ENCODE measurements at regions not wholly inside any gene's neighbourhood (a gene's known extent, or its start where the extent isn't known, plus 50 kb on each side); places are given as distances from the start of the nearest gene placed in this dataset.

- Histone ChIP-seq H3K4me1 (ENCODE audit: control insufficient read depth in 2 of 2, insufficient read depth in 2 of 2, low read length in 1 of 2) (no peaks in the 10 kb centered on the region), H3K4me3 (ENCODE audit: low read depth in 1 of 2, low read length in 2 of 2) (no peak overlapping the region), H3K9me3 (ENCODE audit: control insufficient read depth in 2 of 2, insufficient read depth in 1 of 2, low read depth in 1 of 2, low read length in 1 of 2) (peaks cover 0 to 3% of the 10 kb centered on the region in 2 donors), H3K27ac (ENCODE audit: low read depth in 2 of 2, low read length in 1 of 2) (no peak overlapping the region), H3K36me3 (ENCODE audit: control insufficient read depth in 2 of 2, insufficient read depth in 2 of 2, low read length in 1 of 2) (no peaks in the 10 kb centered on the region), H3K27me3 (ENCODE audit: control insufficient read depth in 1 of 2, insufficient read depth in 2 of 2, low read length in 2 of 2) (no peaks in the 10 kb centered on the region)
- WGBS, 2 donors: 71% methylated on average over 1 of the region's 1 CpG
Observed at GRCh38 chr11:90564531-90564930, 341.7 kb upstream of the CHORDC1 start.

DNA sequence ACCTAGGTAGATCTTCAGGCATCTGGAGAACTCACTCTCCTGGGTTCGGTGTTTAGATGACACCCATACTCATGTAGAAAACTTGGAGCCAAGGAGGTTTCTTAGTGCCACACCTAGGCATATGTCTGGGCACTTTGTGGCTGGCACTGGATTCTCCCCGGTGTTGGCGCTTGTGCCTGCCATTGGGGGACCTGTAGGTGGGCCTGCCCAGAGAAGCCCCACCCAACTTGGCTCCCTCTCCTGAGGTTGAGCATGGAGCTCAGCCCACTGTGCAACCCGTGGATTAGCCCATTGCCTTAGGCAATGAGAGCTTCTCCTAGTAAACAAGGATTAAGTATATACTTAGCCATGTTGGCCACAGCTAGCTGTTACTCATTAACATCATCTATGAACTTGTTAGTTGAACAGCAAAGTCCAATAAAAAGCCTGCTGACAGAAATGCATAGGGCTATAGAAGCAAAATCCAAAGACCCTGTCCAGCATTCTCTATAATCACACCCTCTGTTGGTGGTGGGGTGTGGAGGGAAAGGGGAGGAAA, 335.5 kb upstream of the CHORDC1 start:
- no peaks in the 10 kb centered on the region for H3K27me3 ChIP-seq (ENCODE audit: control insufficient read depth in 1 of 2, insufficient read depth in 2 of 2, low read length in 2 of 2)
- H3K4me1 ChIP-seq (ENCODE audit: control insufficient read depth in 2 of 2, insufficient read depth in 2 of 2, low read length in 1 of 2): no peaks in the 10 kb centered on the region
- peaks cover 3 to 6% of the 10 kb centered on the region in 2 donors for H3K9me3 ChIP-seq (ENCODE audit: control insufficient read depth in 2 of 2, insufficient read depth in 1 of 2, low read depth in 1 of 2, low read length in 1 of 2)
- H3K36me3 ChIP-seq (ENCODE audit: control insufficient read depth in 2 of 2, insufficient read depth in 2 of 2, low read length in 1 of 2): no peaks in the 10 kb centered on the region
- H3K4me3 ChIP-seq (ENCODE audit: low read depth in 1 of 2, low read length in 2 of 2): no peak overlapping the region
- WGBS, 2 donors: 83 to 85% methylated on average over 4 of the region's 4 CpGs
- H3K27ac ChIP-seq (ENCODE audit: low read depth in 2 of 2, low read length in 1 of 2): no peak overlapping the region

DNA sequence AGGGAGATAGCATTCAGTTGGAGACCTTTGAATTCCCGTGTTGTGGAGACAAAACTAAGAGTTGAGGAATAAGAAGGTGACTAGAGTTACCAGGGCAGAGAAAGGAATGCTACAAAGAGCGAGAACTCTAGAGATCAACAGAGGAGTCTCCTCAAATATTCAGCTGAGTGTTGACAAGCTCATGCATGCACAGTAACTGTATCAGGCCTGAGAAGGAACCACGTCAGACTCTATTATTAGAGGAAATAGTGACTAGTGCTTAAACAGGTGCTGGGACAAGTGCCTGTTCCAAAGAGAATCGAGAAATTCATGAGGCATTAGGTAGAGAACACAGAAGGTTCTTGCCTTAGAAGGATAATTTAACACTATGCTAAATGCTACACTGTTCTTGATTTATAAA, 333.8 kb upstream of the CHORDC1 start:
- Histone ChIP-seq H3K9me3 (ENCODE audit: control insufficient read depth in 2 of 2, insufficient read depth in 1 of 2, low read depth in 1 of 2, low read length in 1 of 2) (peaks cover 3 to 6% of the 10 kb centered on the region in 2 donors), H3K4me1 (ENCODE audit: control insufficient read depth in 2 of 2, insufficient read depth in 2 of 2, low read length in 1 of 2) (no peaks in the 10 kb centered on the region), H3K27me3 (ENCODE audit: control insufficient read depth in 1 of 2, insufficient read depth in 2 of 2, low read length in 2 of 2) (no peaks in the 10 kb centered on the region), H3K4me3 (ENCODE audit: low read depth in 1 of 2, low read length in 2 of 2) (no peak overlapping the region), H3K36me3 (ENCODE audit: control insufficient read depth in 2 of 2, insufficient read depth in 2 of 2, low read length in 1 of 2) (no peaks in the 10 kb centered on the region), H3K27ac (ENCODE audit: low read depth in 2 of 2, low read length in 1 of 2) (no peak overlapping the region)
- 44 to 45% methylated on average over 4 of the region's 4 CpGs for WGBS, 2 donors

DNA sequence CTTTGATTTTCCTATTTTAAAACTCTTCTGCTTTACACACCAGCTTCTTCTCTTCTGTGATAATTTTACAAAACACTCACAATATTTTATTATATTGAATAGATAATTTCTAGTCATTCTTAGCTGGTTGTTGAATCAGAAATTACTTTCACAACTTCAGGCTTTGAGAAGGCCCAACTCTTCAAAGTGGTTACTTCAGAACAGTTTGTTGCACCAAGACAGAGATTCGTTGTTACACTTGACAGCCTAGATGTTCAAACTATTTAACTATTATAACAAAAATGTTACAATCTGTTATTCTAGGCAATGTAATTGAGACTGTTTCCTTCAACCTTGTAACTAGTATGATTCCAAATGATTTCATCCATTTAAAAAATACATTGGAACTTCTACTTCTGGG, 333.2 kb upstream of the CHORDC1 start:
- WGBS, 2 donors: 62 to 65% methylated on average over 1 of the region's 1 CpG
- Histone ChIP-seq H3K9me3 (ENCODE audit: control insufficient read depth in 2 of 2, insufficient read depth in 1 of 2, low read depth in 1 of 2, low read length in 1 of 2) (peaks cover 5 to 6% of the 10 kb centered on the region in 2 donors), H3K27ac (ENCODE audit: low read depth in 2 of 2, low read length in 1 of 2) (no peak overlapping the region), H3K36me3 (ENCODE audit: control insufficient read depth in 2 of 2, insufficient read depth in 2 of 2, low read length in 1 of 2) (no peaks in the 10 kb centered on the region), H3K4me3 (ENCODE audit: low read depth in 1 of 2, low read length in 2 of 2) (no peak overlapping the region), H3K27me3 (ENCODE audit: control insufficient read depth in 1 of 2, insufficient read depth in 2 of 2, low read length in 2 of 2) (no peaks in the 10 kb centered on the region), H3K4me1 (ENCODE audit: control insufficient read depth in 2 of 2, insufficient read depth in 2 of 2, low read length in 1 of 2) (no peaks in the 10 kb centered on the region)

DNA sequence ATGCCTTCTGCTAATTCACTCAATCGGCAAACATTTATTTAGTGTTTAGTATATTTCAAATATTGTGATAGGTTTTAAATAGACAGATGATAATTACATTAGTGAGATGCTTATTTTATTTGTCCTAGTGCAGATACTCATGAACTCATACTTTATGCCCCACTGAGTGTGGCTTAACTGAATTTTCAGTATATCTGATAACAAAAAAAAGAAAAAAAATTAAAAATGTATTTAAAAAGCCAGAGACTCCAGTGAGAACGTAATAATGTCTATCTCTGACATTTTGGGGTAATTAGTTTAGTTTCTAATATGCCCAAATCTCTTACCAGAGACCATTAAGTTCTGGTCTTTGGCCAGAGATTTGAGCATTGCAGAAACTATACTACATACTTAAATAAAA, 332.6 kb upstream of the CHORDC1 start:
- no peak overlapping the region for H3K27ac ChIP-seq (ENCODE audit: low read depth in 2 of 2, low read length in 1 of 2)
- H3K36me3 ChIP-seq (ENCODE audit: control insufficient read depth in 2 of 2, insufficient read depth in 2 of 2, low read length in 1 of 2): no peaks in the 10 kb centered on the region
- peaks cover 5 to 6% of the 10 kb centered on the region in 2 donors for H3K9me3 ChIP-seq (ENCODE audit: control insufficient read depth in 2 of 2, insufficient read depth in 1 of 2, low read depth in 1 of 2, low read length in 1 of 2)
- no peaks in the 10 kb centered on the region for H3K4me1 ChIP-seq (ENCODE audit: control insufficient read depth in 2 of 2, insufficient read depth in 2 of 2, low read length in 1 of 2)
- H3K4me3 ChIP-seq (ENCODE audit: low read depth in 1 of 2, low read length in 2 of 2): no peak overlapping the region
- H3K27me3 ChIP-seq (ENCODE audit: control insufficient read depth in 1 of 2, insufficient read depth in 2 of 2, low read length in 2 of 2): no peaks in the 10 kb centered on the region
- WGBS, 2 donors: 44 to 48% methylated on average over 2 of the region's 2 CpGs

GRCh38 chr11:90542092-90542491, 319.2 kb upstream of the CHORDC1 start:
- Histone ChIP-seq H3K27me3 (ENCODE audit: control insufficient read depth in 1 of 2, insufficient read depth in 2 of 2, low read length in 2 of 2) (no peaks in the 10 kb centered on the region), H3K9me3 (ENCODE audit: control insufficient read depth in 2 of 2, insufficient read depth in 1 of 2, low read depth in 1 of 2, low read length in 1 of 2) (no peaks in the 10 kb centered on the region), H3K36me3 (ENCODE audit: control insufficient read depth in 2 of 2, insufficient read depth in 2 of 2, low read length in 1 of 2) (no peaks in the 10 kb centered on the region)

DNA sequence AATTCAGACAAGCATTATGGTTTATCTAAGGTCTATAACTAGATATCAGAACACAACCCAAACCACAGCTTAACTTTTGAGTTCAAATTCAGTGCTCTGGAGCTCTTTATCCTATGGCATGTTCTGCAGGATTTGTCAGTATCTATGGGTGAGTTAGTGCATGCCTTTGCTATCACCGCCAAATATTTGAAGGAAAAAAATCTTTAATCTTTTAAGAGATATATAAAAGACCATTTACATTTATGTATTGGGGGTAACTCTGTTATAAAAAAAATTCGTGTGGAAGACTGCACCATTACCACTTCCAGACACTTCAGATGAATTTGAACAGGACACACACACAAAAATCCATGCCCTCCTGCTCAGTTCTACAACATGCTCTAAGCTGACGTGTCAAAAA, 313.5 kb upstream of the CHORDC1 start:
- Histone ChIP-seq H3K4me3 (ENCODE audit: low read depth in 1 of 2, low read length in 2 of 2) (no peak overlapping the region), H3K27ac (ENCODE audit: low read depth in 2 of 2, low read length in 1 of 2) (no peak overlapping the region), H3K27me3 (ENCODE audit: control insufficient read depth in 1 of 2, insufficient read depth in 2 of 2, low read length in 2 of 2) (no peaks in the 10 kb centered on the region), H3K4me1 (ENCODE audit: control insufficient read depth in 2 of 2, insufficient read depth in 2 of 2, low read length in 1 of 2) (no peaks in the 10 kb centered on the region), H3K36me3 (ENCODE audit: control insufficient read depth in 2 of 2, insufficient read depth in 2 of 2, low read length in 1 of 2) (no peaks in the 10 kb centered on the region), H3K9me3 (ENCODE audit: control insufficient read depth in 2 of 2, insufficient read depth in 1 of 2, low read depth in 1 of 2, low read length in 1 of 2) (no peaks in the 10 kb centered on the region)
- WGBS, 2 donors: 41 to 44% methylated on average over 3 of the region's 3 CpGs

More at GRCh38 chr11:90542092-90542491, 319.2 kb upstream of the CHORDC1 start:
- no peak overlapping the region for H3K4me3 ChIP-seq (ENCODE audit: low read depth in 1 of 2, low read length in 2 of 2)
- no peaks in the 10 kb centered on the region for H3K4me1 ChIP-seq (ENCODE audit: control insufficient read depth in 2 of 2, insufficient read depth in 2 of 2, low read length in 1 of 2)
- H3K27ac ChIP-seq (ENCODE audit: low read depth in 2 of 2, low read length in 1 of 2): no peak overlapping the region

DNA sequence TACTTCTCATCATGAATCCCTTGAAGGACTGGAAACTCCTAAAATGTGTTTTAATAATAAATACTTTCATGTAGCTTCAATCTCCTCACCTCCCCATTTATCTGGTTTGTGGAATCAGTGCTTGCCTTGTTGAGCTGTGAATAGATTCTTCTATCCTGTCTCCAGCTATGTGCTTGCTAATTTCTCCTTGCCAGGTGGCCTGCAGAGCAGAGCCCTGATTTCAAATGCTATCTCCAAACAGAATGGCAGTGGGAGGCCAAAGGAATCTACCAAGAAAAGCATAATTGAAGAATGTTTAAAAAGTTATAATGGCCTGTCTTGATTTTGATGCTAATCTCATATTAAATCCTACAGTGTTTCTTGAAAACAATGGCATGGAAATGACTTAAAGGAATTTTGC, 309.3 kb upstream of the CHORDC1 start:
- Histone ChIP-seq H3K27me3 (ENCODE audit: control insufficient read depth in 1 of 2, insufficient read depth in 2 of 2, low read length in 2 of 2) (no peaks in the 10 kb centered on the region), H3K36me3 (ENCODE audit: control insufficient read depth in 2 of 2, insufficient read depth in 2 of 2, low read length in 1 of 2) (no peaks in the 10 kb centered on the region), H3K9me3 (ENCODE audit: control insufficient read depth in 2 of 2, insufficient read depth in 1 of 2, low read depth in 1 of 2, low read length in 1 of 2) (no peaks in the 10 kb centered on the region), H3K27ac (ENCODE audit: low read depth in 2 of 2, low read length in 1 of 2) (no peak overlapping the region), H3K4me1 (ENCODE audit: control insufficient read depth in 2 of 2, insufficient read depth in 2 of 2, low read length in 1 of 2) (no peaks in the 10 kb centered on the region), H3K4me3 (ENCODE audit: low read depth in 1 of 2, low read length in 2 of 2) (no peak overlapping the region)

DNA sequence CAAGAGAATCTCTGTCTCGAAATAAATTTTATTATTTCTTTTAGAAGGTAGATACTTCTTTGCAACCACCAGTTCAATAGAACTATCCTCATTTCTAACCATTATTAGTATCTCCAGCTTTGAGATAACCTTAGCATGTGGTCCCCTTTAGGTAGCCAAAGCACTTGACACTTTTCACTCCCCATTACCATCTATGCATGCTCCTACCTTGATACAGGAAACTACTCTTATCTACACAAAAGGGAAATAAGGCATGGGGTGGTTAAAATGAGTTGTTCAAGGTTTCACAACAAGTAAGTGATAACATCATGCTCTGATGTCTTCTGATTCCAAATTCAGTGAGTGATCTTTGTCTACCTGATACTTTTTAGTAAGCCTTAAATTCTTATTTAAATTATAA, 308.2 kb upstream of the CHORDC1 start:
- Histone ChIP-seq H3K4me3 (ENCODE audit: low read depth in 1 of 2, low read length in 2 of 2) (no peak overlapping the region), H3K27me3 (ENCODE audit: control insufficient read depth in 1 of 2, insufficient read depth in 2 of 2, low read length in 2 of 2) (no peaks in the 10 kb centered on the region), H3K9me3 (ENCODE audit: control insufficient read depth in 2 of 2, insufficient read depth in 1 of 2, low read depth in 1 of 2, low read length in 1 of 2) (no peaks in the 10 kb centered on the region), H3K4me1 (ENCODE audit: control insufficient read depth in 2 of 2, insufficient read depth in 2 of 2, low read length in 1 of 2) (no peaks in the 10 kb centered on the region), H3K27ac (ENCODE audit: low read depth in 2 of 2, low read length in 1 of 2) (no peak overlapping the region), H3K36me3 (ENCODE audit: control insufficient read depth in 2 of 2, insufficient read depth in 2 of 2, low read length in 1 of 2) (no peaks in the 10 kb centered on the region)
- WGBS, 2 donors: 59 to 63% methylated on average over 1 of the region's 1 CpG

DNA sequence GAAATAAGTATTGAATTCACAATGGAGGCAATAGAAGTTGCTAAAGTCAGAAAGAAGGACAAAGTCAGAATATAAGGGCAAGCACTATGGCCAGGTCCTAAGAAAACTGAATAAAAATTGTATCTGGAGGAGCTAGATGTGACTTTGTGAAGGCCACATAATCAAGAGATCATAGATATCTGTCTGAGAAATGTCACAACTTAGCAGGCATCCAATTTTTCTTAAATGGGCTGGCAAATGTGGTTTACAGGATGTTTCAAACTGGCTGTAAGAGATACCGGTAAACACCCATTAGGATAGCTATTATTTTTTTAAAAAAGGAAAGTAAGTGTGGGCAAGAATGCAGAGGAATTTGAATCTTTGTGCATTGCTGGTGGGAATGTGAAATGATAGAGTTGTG, 303.1 kb upstream of the CHORDC1 start:
- Histone ChIP-seq H3K4me3 (ENCODE audit: low read depth in 1 of 2, low read length in 2 of 2) (no peak overlapping the region), H3K27me3 (ENCODE audit: control insufficient read depth in 1 of 2, insufficient read depth in 2 of 2, low read length in 2 of 2) (no peaks in the 10 kb centered on the region), H3K9me3 (ENCODE audit: control insufficient read depth in 2 of 2, insufficient read depth in 1 of 2, low read depth in 1 of 2, low read length in 1 of 2) (no peaks in the 10 kb centered on the region), H3K36me3 (ENCODE audit: control insufficient read depth in 2 of 2, insufficient read depth in 2 of 2, low read length in 1 of 2) (no peaks in the 10 kb centered on the region), H3K27ac (ENCODE audit: low read depth in 2 of 2, low read length in 1 of 2) (no peak overlapping the region), H3K4me1 (ENCODE audit: control insufficient read depth in 2 of 2, insufficient read depth in 2 of 2, low read length in 1 of 2) (no peaks in the 10 kb centered on the region)
- WGBS, 2 donors: 86 to 87% methylated on average over 1 of the region's 1 CpG

All from esophagus (tissue), 2 donors.